ENCODE measurements at regions not wholly inside any gene's neighbourhood (a gene's known extent, or its start where the extent isn't known, plus 50 kb on each side); places are given as distances from the start of the nearest gene placed in this dataset.

GRCh38 chr10:78181381-78182055 is 147.9 kb downstream of the RPS24 start:
- Mint-ChIP-seq H3K27me3 (ENCODE audit: unreplicated experiment) (peaks cover 85% of the 10 kb centered on the region), H3K4me3 (ENCODE audit: low read depth, unreplicated experiment) (no peak overlapping the region), H3K4me1 (ENCODE audit: low read depth, unreplicated experiment) (peaks cover 9% of the 10 kb centered on the region), H3K9me3 (ENCODE audit: low read depth, unreplicated experiment) (no peaks in the 10 kb centered on the region), H3K36me3 (ENCODE audit: insufficient read depth, unreplicated experiment) (no peaks in the 10 kb centered on the region), H3K27ac (ENCODE audit: unreplicated experiment) (no peak overlapping the region)
- TF ChIP-seq CTCF (IDR thresholded peaks at IDR 0.05; ENCODE audit: unreplicated experiment), result no peak
- no peak for DNase-seq
- BruUV-seq (replicated peaks), result no TSS peak
- CTCF ChIA-PET, result no interaction called here
- intact Hi-C loops (cut with micrococcal nuclease; ENCODE audit: unreplicated experiment), result no loop called here

- BruUV-seq (replicated peaks), result no TSS peak
- TF ChIP-seq CTCF (IDR thresholded peaks at IDR 0.05; ENCODE audit: unreplicated experiment), result no peak
- H3K27ac Mint-ChIP-seq (ENCODE audit: unreplicated experiment), result no peak overlapping the region
- no peak for DNase-seq
- H3K36me3 Mint-ChIP-seq (ENCODE audit: insufficient read depth, unreplicated experiment), result no peaks in the 10 kb centered on the region
- intact Hi-C loops (cut with micrococcal nuclease; ENCODE audit: unreplicated experiment), result no loop called here
- CTCF ChIA-PET, result no interaction called here
- no peaks in the 10 kb centered on the region for H3K9me3 Mint-ChIP-seq (ENCODE audit: low read depth, unreplicated experiment)
- H3K4me3 Mint-ChIP-seq (ENCODE audit: low read depth, unreplicated experiment), result no peak overlapping the region
- peaks cover 72% of the 10 kb centered on the region for H3K27me3 Mint-ChIP-seq (ENCODE audit: unreplicated experiment)
- H3K4me1 Mint-ChIP-seq (ENCODE audit: low read depth, unreplicated experiment), result peaks cover 9% of the 10 kb centered on the region
These were observed 149.2 kb downstream of the RPS24 start for GRCh38 chr10:78182841-78183240.

- Mint-ChIP-seq H3K9me3 (ENCODE audit: low read depth, unreplicated experiment) (no peaks in the 10 kb centered on the region), H3K36me3 (ENCODE audit: insufficient read depth, unreplicated experiment) (no peaks in the 10 kb centered on the region), H3K4me3 (ENCODE audit: low read depth, unreplicated experiment) (no peak overlapping the region), H3K4me1 (ENCODE audit: low read depth, unreplicated experiment) (no peaks in the 10 kb centered on the region), H3K27ac (ENCODE audit: unreplicated experiment) (no peak overlapping the region), H3K27me3 (ENCODE audit: unreplicated experiment) (peaks cover 66% of the 10 kb centered on the region)
- CTCF ChIA-PET, result no interaction called here
- DNase-seq, result no peak
- TF ChIP-seq CTCF (IDR thresholded peaks at IDR 0.05; ENCODE audit: unreplicated experiment), result no peak
- intact Hi-C loops (cut with micrococcal nuclease; ENCODE audit: unreplicated experiment), result no loop called here
- no TSS peak for BruUV-seq (replicated peaks)
These were observed 151.4 kb downstream of the RPS24 start for GRCh38 chr10:78184851-78185692.

- no peak for DNase-seq
- CTCF ChIA-PET, result no interaction called here
- Mint-ChIP-seq H3K4me1 (ENCODE audit: low read depth, unreplicated experiment) (no peaks in the 10 kb centered on the region), H3K36me3 (ENCODE audit: insufficient read depth, unreplicated experiment) (no peaks in the 10 kb centered on the region), H3K4me3 (ENCODE audit: low read depth, unreplicated experiment) (no peak overlapping the region), H3K27ac (ENCODE audit: unreplicated experiment) (no peak overlapping the region), H3K27me3 (ENCODE audit: unreplicated experiment) (peaks cover 66% of the 10 kb centered on the region), H3K9me3 (ENCODE audit: low read depth, unreplicated experiment) (no peaks in the 10 kb centered on the region)
- no TSS peak for BruUV-seq (replicated peaks)
- intact Hi-C loops (cut with micrococcal nuclease; ENCODE audit: unreplicated experiment), result no loop called here
- TF ChIP-seq CTCF (IDR thresholded peaks at IDR 0.05; ENCODE audit: unreplicated experiment), result no peak
These were observed 152.0 kb downstream of the RPS24 start for GRCh38 chr10:78185693-78186055.
